Calu3 (cell line): ENCODE measurements at regions not wholly inside any gene's neighbourhood (a gene's known extent, or its start where the extent isn't known, plus 50 kb on each side); places are given as distances from the start of the nearest gene placed in this dataset.
"Not testable (repeated sequence)": the region's sequence is repeated elsewhere in the genome, so short reads cannot be mapped to it uniquely, and the experiment has no call there.

ENCODE experiments used
- BruUV-seq: library from RNA; stranded (reverse); fragments of 400-500 nt; replicated peaks from 2 replicates; lab custom pipeline; 2021; lab: Mats Ljungman, UMichigan
- CTCF ChIA-PET: fragments of 300-600 bp; sonication (Branson Sonifier 250); formaldehyde crosslinking; loops from one replicate; lab custom pipeline; 2022; ENCODE audit warnings: antibody characterized with exemption; lab: Charles Lee
- DNase-seq: peaks from one replicate; pipeline ENCODE4 v3.0.0; 2022
- H3K27ac Mint-ChIP-seq: one replicate; pipeline ENCODE4 v1.8.0; 2022; ENCODE audit warnings: mixed read lengths; ENCODE audit not compliant: unreplicated experiment
- H3K27me3 Mint-ChIP-seq: one replicate; pipeline ENCODE4 v1.8.0; 2022; ENCODE audit warnings: mixed read lengths; ENCODE audit not compliant: unreplicated experiment
- H3K36me3 Mint-ChIP-seq: one replicate; pipeline ENCODE4 v1.8.0; 2022; ENCODE audit warnings: mild to moderate bottlenecking, moderate library complexity, mixed read lengths; ENCODE audit not compliant: insufficient read depth, unreplicated experiment
- H3K4me1 Mint-ChIP-seq: one replicate; pipeline ENCODE4 v1.8.0; 2022; ENCODE audit warnings: mild to moderate bottlenecking, low read depth, mixed read lengths; ENCODE audit not compliant: unreplicated experiment
- H3K4me3 Mint-ChIP-seq: one replicate; pipeline ENCODE4 v1.8.0; 2022; ENCODE audit warnings: mild to moderate bottlenecking, low read depth, moderate library complexity, mixed read lengths; ENCODE audit not compliant: unreplicated experiment
- H3K9me3 Mint-ChIP-seq: one replicate; pipeline ENCODE4 v1.8.0; 2022; ENCODE audit warnings: low read depth, mixed read lengths; ENCODE audit not compliant: unreplicated experiment
- intact Hi-C: fragments of 100-400 bp; cut with micrococcal nuclease; formaldehyde crosslinking; loops from one replicate; pipeline ENCODE4 v1.10.0; 2022; ENCODE audit not compliant: unreplicated experiment
- TF ChIP-seq, protein P1 (sequence below): fragments of 200-600 bp; IDR thresholded peaks from one replicate; pipeline ENCODE4 v1.8.0; 2022; ENCODE audit warnings: antibody characterized with exemption; ENCODE audit not compliant: unreplicated experiment

DNA sequence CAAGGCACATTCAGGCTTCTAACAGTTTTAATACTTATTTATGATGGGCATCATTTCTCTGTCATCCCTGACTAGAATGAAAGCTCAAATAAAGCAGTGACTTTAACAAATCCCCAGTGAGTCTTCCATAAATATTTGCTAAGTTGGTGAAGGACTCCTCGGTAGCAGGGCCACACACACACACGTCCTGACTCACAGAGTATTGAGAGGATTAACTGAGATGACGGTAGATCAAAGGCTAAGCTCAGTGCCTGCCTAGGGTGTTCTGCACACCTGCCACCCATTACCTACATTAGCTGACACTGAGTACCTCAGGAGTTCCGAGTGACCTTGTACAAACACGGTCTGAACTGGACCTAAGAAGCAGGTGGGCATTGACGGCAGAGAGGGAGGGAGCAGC, 197.3 kb upstream of the SFSWAP start:
- intact Hi-C loops, result no loop called here
- Mint-ChIP-seq H3K9me3 (peaks cover 3% of the 10 kb centered on the region), H3K36me3 (no peaks in the 10 kb centered on the region), H3K27ac (no peak overlapping the region), H3K4me3 (no peak overlapping the region), H3K27me3 (peaks cover 88% of the 10 kb centered on the region), H3K4me1 (no peaks in the 10 kb centered on the region)
- no TSS peak for BruUV-seq
- TF ChIP-seq, protein P1, sequence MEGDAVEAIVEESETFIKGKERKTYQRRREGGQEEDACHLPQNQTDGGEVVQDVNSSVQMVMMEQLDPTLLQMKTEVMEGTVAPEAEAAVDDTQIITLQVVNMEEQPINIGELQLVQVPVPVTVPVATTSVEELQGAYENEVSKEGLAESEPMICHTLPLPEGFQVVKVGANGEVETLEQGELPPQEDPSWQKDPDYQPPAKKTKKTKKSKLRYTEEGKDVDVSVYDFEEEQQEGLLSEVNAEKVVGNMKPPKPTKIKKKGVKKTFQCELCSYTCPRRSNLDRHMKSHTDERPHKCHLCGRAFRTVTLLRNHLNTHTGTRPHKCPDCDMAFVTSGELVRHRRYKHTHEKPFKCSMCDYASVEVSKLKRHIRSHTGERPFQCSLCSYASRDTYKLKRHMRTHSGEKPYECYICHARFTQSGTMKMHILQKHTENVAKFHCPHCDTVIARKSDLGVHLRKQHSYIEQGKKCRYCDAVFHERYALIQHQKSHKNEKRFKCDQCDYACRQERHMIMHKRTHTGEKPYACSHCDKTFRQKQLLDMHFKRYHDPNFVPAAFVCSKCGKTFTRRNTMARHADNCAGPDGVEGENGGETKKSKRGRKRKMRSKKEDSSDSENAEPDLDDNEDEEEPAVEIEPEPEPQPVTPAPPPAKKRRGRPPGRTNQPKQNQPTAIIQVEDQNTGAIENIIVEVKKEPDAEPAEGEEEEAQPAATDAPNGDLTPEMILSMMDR, result no peak
- no peak for DNase-seq
- CTCF ChIA-PET, result no interaction called here

DNA sequence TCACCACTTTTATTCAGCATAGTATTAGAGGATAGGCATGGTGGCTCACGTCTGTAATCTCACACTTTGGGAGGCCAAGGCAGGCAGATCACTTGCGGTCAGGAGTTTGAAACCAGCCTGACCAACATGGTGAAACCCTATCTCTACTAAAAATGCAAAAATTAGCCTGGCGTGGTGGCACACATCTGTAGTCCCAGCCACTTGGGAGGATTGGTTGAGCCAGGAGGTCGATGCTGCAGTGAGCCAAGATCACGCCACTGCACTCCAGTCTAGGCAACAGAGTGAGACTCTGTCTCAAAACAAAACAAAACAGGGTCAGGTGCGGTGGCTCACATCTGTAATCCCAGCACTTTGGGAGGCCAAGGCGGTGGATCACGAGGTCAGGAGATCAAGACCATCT, 190.3 kb upstream of the SFSWAP start:
- H3K9me3 Mint-ChIP-seq, H3K27ac Mint-ChIP-seq, BruUV-seq, DNase-seq, H3K4me1 Mint-ChIP-seq, H3K36me3 Mint-ChIP-seq, H3K4me3 Mint-ChIP-seq, CTCF ChIA-PET, intact Hi-C loops: not testable (repeated sequence)
- H3K27me3 Mint-ChIP-seq, result peaks cover 84% of the 10 kb centered on the region

DNA sequence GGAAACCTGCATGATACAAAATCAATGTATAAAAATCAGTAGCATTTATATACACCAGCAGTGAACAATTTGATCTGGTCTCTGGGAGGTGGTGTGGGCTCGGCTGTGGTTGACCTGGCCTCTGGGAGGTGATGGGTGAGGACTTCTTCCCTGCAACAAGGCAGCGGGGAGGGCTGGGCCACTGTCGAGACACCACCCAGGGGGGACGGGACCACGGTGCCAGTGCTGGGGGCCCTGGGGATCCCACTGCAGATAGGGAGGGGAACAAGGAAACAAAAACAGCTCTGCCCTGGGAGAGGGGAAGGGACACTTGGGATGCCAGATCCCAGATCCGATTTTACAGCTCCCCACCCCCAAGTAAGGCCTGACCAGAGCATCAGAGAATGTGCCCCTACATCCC, 189.6 kb upstream of the SFSWAP start:
- no TSS peak for BruUV-seq
- H3K9me3 Mint-ChIP-seq, result peaks cover 2% of the 10 kb centered on the region
- intact Hi-C loops, result no loop called here
- peaks cover 78% of the 10 kb centered on the region for H3K27me3 Mint-ChIP-seq
- CTCF ChIA-PET, result no interaction called here
- H3K36me3 Mint-ChIP-seq, result no peaks in the 10 kb centered on the region
- no peaks in the 10 kb centered on the region for H3K4me1 Mint-ChIP-seq
- DNase-seq, result no peak
- no peak overlapping the region for H3K27ac Mint-ChIP-seq
- TF ChIP-seq, protein P1, result no peak
- no peak overlapping the region for H3K4me3 Mint-ChIP-seq

DNA sequence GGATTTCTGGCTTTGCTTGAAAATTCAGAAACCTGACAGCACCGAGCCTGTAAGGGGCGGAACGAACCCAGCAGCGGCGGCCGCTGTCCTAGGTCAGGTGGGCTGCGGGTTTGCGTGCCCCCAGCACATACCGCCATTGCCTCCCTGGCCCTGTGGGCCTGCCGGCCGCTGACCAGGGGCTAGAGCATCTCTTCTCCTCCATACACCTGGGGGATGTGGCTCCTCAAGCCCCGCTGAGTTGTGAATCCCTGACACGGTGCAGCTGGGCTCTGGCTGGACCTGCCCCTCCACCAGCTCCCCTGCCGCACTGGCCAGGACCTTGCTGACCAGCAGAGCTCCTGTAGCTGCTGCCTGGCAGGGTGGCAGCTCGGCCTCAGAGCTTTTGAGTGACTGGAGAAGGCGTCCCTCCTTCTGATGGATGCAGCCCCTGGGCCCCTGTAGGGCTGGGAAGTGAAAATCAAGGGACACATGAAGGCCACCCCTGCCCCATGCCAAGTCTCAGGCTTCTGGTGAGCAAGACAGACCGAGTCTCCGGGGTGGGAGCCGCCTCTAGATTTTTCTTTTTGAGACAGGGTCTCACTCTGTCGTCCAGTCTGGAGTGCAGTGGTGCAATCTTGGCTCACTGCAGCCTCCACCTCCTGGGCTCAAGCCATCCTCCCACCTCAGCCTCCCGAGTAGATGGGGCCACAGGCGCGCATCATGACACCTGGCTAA, 184.9 kb upstream of the SFSWAP start:
- no peaks in the 10 kb centered on the region for H3K4me1 Mint-ChIP-seq
- DNase-seq, result no peak
- intact Hi-C loops, result no loop called here
- H3K36me3 Mint-ChIP-seq, result no peaks in the 10 kb centered on the region
- CTCF ChIA-PET, result no interaction called here
- H3K9me3 Mint-ChIP-seq, result peaks cover 2% of the 10 kb centered on the region
- H3K4me3 Mint-ChIP-seq, result no peak overlapping the region
- H3K27me3 Mint-ChIP-seq, result peaks cover 80% of the 10 kb centered on the region
- TF ChIP-seq, protein P1, result no peak
- H3K27ac Mint-ChIP-seq, result no peak overlapping the region
- BruUV-seq, result no TSS peak

GRCh38 chr12:131527092-131527491, 183.8 kb upstream of the SFSWAP start:
- intact Hi-C loops, result no loop called here
- Mint-ChIP-seq H3K27me3 (peaks cover 82% of the 10 kb centered on the region), H3K4me3 (no peak overlapping the region), H3K36me3 (no peaks in the 10 kb centered on the region), H3K27ac (no peak overlapping the region), H3K4me1 (no peaks in the 10 kb centered on the region), H3K9me3 (peaks cover 2% of the 10 kb centered on the region)
- no TSS peak for BruUV-seq
- TF ChIP-seq, protein P1, result no peak
- CTCF ChIA-PET, result no interaction called here
- DNase-seq, result no peak
